ENCODE measurements at regions not wholly inside any gene's neighbourhood (a gene's known extent, or its start where the extent isn't known, plus 50 kb on each side); places are given as distances from the start of the nearest gene placed in this dataset.
"Not testable (repeated sequence)": the region's sequence is repeated elsewhere in the genome, so short reads cannot be mapped to it uniquely, and the experiment has no call there.

DNA sequence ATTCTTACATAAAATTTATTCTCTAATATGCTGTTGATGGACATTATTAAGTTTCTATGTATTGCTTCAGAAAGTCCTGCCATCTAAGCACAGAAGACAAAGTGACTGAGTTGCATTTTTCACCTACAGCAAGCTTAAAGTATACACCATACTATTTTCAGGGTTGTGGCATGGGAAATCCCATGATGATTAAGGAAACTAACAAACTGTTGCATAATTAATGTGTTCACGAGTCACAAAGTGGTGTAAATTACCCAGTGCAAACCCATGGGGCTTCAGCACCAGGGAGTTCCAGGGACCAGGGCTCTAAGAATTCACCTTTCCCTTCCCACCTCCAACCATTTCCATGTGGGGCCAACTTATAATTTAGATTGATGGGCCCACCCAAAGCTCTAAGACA, 81.9 kb upstream of the NR5A2 start:
- Histone ChIP-seq H3K27ac (no peak overlapping the region), H3K4me1 (no peaks in the 10 kb centered on the region), H3K79me2 (ENCODE audit: low read depth) (no peaks in the 10 kb centered on the region), H3F3A (ENCODE audit: low read depth) (no peaks in the 10 kb centered on the region), H2AFZ (replicated peaks) (no peak overlapping the region), H3K27me3 (no peaks in the 10 kb centered on the region), H3K9ac (no peak overlapping the region), H3K9me3 (ENCODE audit: low read depth) (no peaks in the 10 kb centered on the region), H3K36me3 (no peaks in the 10 kb centered on the region), H4K20me1 (ENCODE audit: low read depth) (no peaks in the 10 kb centered on the region), H3K4me2 (no peak overlapping the region), H3K4me3 (no peak overlapping the region)
- DNase-seq (ENCODE audit: low spot score): no peak
- TF ChIP-seq EZH2 (IDR thresholded peaks at IDR 0.05): no peak
- TF ChIP-seq EZH2phosphoT487 (IDR thresholded peaks at IDR 0.05): no peak
- TF ChIP-seq, protein P1, sequence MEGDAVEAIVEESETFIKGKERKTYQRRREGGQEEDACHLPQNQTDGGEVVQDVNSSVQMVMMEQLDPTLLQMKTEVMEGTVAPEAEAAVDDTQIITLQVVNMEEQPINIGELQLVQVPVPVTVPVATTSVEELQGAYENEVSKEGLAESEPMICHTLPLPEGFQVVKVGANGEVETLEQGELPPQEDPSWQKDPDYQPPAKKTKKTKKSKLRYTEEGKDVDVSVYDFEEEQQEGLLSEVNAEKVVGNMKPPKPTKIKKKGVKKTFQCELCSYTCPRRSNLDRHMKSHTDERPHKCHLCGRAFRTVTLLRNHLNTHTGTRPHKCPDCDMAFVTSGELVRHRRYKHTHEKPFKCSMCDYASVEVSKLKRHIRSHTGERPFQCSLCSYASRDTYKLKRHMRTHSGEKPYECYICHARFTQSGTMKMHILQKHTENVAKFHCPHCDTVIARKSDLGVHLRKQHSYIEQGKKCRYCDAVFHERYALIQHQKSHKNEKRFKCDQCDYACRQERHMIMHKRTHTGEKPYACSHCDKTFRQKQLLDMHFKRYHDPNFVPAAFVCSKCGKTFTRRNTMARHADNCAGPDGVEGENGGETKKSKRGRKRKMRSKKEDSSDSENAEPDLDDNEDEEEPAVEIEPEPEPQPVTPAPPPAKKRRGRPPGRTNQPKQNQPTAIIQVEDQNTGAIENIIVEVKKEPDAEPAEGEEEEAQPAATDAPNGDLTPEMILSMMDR (IDR thresholded peaks at IDR 0.05): no peak
- Mint-ChIP-seq H3K27ac (no peak overlapping the region), H3K27me3 (ENCODE audit: insufficient read depth, low read depth) (peaks cover 4% of the 10 kb centered on the region), H3K36me3 (no peaks in the 10 kb centered on the region), H3K9me3 (no peaks in the 10 kb centered on the region), H3K4me1 (peaks cover 6% of the 10 kb centered on the region), H3K4me3 (no peak overlapping the region)

DNA sequence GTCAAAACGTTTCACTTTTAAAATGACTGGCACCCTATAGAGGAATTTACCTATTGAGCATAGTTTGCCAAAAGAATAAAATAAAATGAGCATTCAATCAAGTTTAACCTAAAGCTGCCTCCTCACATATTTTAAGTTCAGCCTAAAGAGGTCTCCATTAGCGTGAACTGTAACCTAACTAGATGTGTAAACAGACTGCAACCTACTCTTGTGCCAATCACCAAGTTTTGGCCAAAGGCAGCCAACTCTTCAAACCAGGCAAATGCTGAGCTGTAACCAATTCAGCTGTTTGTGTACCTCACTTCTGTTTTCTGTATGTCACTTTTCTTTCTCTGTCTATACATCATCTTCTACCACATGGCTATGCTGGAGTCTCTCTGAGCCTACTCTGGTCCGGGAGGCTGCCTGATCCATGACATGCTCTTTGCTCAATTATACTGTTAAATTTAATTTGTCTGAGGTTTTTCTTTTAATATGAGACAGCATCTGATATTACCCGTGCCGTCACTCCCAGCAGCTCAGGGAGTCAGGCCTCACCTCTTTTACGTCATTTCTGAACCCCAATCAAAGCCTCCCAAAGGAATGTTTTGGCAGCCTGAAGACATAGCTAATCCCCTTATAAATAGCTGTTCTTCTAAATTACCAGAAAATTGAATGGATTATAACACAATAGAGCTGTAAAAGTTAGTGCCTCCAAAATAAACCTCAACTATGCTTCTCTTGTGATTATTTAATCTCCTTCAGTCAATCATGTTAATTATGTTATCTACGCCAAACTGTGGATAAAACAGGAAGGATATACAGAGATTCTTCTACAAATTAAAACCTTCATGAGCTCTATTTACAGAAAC, 81.0 kb upstream of the NR5A2 start:
- no peaks in the 10 kb centered on the region for H3F3A ChIP-seq (ENCODE audit: low read depth)
- H3K27me3 ChIP-seq: no peaks in the 10 kb centered on the region
- H3K9me3 ChIP-seq (ENCODE audit: low read depth): no peaks in the 10 kb centered on the region
- peaks cover 6% of the 10 kb centered on the region for H3K4me1 Mint-ChIP-seq
- DNase-seq (ENCODE audit: low spot score): no peak
- peaks cover 6% of the 10 kb centered on the region for H3K27me3 Mint-ChIP-seq (ENCODE audit: insufficient read depth, low read depth)
- TF ChIP-seq EZH2 (IDR thresholded peaks at IDR 0.05) (no peak), EZH2phosphoT487 (IDR thresholded peaks at IDR 0.05) (no peak)
- TF ChIP-seq, protein P1 (IDR thresholded peaks at IDR 0.05): no peak
- no peak overlapping the region for H2AFZ ChIP-seq (replicated peaks)
- H3K27ac ChIP-seq: no peak overlapping the region
- no peaks in the 10 kb centered on the region for H3K36me3 ChIP-seq
- H3K4me1 ChIP-seq: no peaks in the 10 kb centered on the region
- H3K36me3 Mint-ChIP-seq: no peaks in the 10 kb centered on the region
- no peak overlapping the region for H3K4me2 ChIP-seq
- H3K27ac Mint-ChIP-seq: no peak overlapping the region
- H3K9me3 Mint-ChIP-seq: no peaks in the 10 kb centered on the region
- no peak overlapping the region for H3K4me3 ChIP-seq
- no peaks in the 10 kb centered on the region for H3K79me2 ChIP-seq (ENCODE audit: low read depth)
- H3K4me3 Mint-ChIP-seq: no peak overlapping the region
- H4K20me1 ChIP-seq (ENCODE audit: low read depth): no peaks in the 10 kb centered on the region
- H3K9ac ChIP-seq: no peak overlapping the region

DNA sequence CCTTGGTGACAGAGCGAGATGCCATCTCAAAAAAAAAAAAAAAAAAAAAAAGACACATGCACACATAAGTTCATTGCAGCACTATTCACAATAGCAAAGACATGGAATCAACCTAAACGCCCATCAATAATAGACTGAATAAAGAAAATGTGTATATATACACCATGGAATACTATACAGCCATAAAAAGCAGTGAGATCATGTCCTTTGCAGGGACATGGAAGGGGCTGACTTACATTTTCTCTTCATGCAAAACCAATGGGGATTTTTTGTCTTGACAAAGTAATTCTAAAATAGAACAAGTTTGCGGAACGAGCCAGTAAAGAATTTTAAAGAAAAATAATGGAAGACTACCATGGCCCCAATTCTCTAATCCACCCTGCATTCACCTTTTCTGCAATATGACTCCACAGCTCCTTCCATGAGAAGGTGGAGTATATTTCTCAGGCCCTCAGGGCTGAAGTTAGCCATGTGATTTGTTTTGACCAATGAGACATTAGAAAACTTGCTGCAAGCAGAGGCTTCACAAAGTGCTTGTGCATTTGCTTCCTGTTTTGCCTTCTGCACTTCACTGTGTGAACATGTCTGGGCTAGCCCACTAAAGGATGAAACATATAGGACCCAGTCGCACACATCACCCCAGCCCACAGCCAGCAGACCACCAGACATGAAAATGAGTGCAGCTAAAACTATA, 78.8 kb upstream of the NR5A2 start:
- TF ChIP-seq EZH2 (IDR thresholded peaks at IDR 0.05): no peak
- no peak for TF ChIP-seq EZH2phosphoT487 (IDR thresholded peaks at IDR 0.05)
- TF ChIP-seq, protein P1 (IDR thresholded peaks at IDR 0.05): no peak
- Histone ChIP-seq H3K9me3 (ENCODE audit: low read depth) (no peaks in the 10 kb centered on the region), H3K9ac (no peak overlapping the region), H3K4me3 (no peak overlapping the region), H3K4me1 (no peaks in the 10 kb centered on the region), H3K4me2 (no peak overlapping the region), H4K20me1 (ENCODE audit: low read depth) (no peaks in the 10 kb centered on the region), H3K27ac (no peak overlapping the region), H2AFZ (replicated peaks) (peak overlapping the region; percentile 40), H3K36me3 (no peaks in the 10 kb centered on the region), H3F3A (ENCODE audit: low read depth) (no peaks in the 10 kb centered on the region), H3K79me2 (ENCODE audit: low read depth) (no peaks in the 10 kb centered on the region), H3K27me3 (no peaks in the 10 kb centered on the region)
- peaks cover 8% of the 10 kb centered on the region for H3K27me3 Mint-ChIP-seq (ENCODE audit: insufficient read depth, low read depth)
- no peak overlapping the region for H3K27ac Mint-ChIP-seq
- no peak for DNase-seq (ENCODE audit: low spot score)
- H3K4me1 Mint-ChIP-seq: peaks cover 6% of the 10 kb centered on the region
- H3K36me3 Mint-ChIP-seq: no peaks in the 10 kb centered on the region
- H3K4me3 Mint-ChIP-seq: no peak overlapping the region
- no peaks in the 10 kb centered on the region for H3K9me3 Mint-ChIP-seq

DNA sequence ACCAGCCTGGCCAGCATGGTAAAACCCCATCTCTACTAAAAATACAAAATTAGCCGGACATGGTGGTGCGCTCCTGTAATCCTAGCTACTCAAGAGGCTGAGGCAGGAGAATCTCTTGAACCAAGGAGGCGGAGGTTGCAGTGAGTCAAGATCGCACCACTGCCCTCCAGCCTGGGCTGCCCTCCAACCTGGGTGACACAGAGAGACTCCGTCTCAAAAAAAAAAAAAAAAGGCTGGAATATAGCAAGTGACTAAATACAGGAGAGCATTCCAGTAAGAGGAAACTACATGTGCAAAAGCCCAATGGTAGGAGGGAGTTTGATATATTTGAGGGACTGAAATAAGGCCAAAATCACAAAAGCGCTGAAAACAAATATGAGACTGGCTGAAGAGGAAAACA, 76.5 kb upstream of the NR5A2 start:
- not testable (repeated sequence) for H3K4me2 ChIP-seq; H3F3A ChIP-seq (ENCODE audit: low read depth); H3K4me1 Mint-ChIP-seq; H3K79me2 ChIP-seq (ENCODE audit: low read depth); H4K20me1 ChIP-seq (ENCODE audit: low read depth); H3K27me3 Mint-ChIP-seq (ENCODE audit: insufficient read depth, low read depth); H2AFZ ChIP-seq (replicated peaks); H3K27me3 ChIP-seq; H3K9me3 ChIP-seq (ENCODE audit: low read depth); DNase-seq (ENCODE audit: low spot score); H3K27ac Mint-ChIP-seq; H3K36me3 ChIP-seq; H3K9me3 Mint-ChIP-seq; H3K36me3 Mint-ChIP-seq; H3K9ac ChIP-seq; H3K4me3 Mint-ChIP-seq; H3K4me1 ChIP-seq; H3K4me3 ChIP-seq; H3K27ac ChIP-seq

All from neural progenitor cell (in vitro differentiated cells).